ENCODE measurements at regions not wholly inside any gene's neighbourhood (a gene's known extent, or its start where the extent isn't known, plus 50 kb on each side); places are given as distances from the start of the nearest gene placed in this dataset.
A peak's percentile ranks its signal among the peaks of the same experiment; 100 is the strongest.

GRCh38 chr5:68725905-68726683 is 367.7 kb upstream of the SLC30A5 start:
- Histone ChIP-seq H3K4me2 (peak overlapping the region in 5 of 11 experiments; percentile 12 to 34 (median 24); a peak in 5 of 22 replicates), H3K36me3 (no peaks in the 10 kb centered on the region), H3K9ac (no peak overlapping the region), H3K27ac (no peak overlapping the region), H4K20me1 (no peaks in the 10 kb centered on the region), H3K4me1 (peaks cover 0 to 5% (median 0%) of the 10 kb centered on the region in 10 experiments; a peak in 1 of 20 replicates), H3K9me3 (replicated peaks in 1 of 11) (peaks cover 14 to 30% (median 24%) of the 10 kb centered on the region in 11 experiments; a peak in 19 of 22 replicates), H3K4me3 (no peak overlapping the region), H3K27me3 (no peaks in the 10 kb centered on the region)
- TF ChIP-seq Cebpa-rat (IDR thresholded peaks at IDR 0.05) = no peak

GRCh38 chr5:68727931-68728330 is 365.9 kb upstream of the SLC30A5 start:
- TF ChIP-seq Cebpa-rat (IDR thresholded peaks at IDR 0.05) = no peak
- peaks cover under 1 to 12% (median 8%) of the 10 kb centered on the region in 11 experiments; a peak in 17 of 22 replicates for H3K9me3 ChIP-seq (replicated peaks in 1 of 11)
- no peak overlapping the region for H3K27ac ChIP-seq
- no peak overlapping the region for H3K9ac ChIP-seq
- no peak overlapping the region for H3K4me2 ChIP-seq
- H4K20me1 ChIP-seq = no peaks in the 10 kb centered on the region
- peaks cover 0 to 5% (median 0%) of the 10 kb centered on the region in 10 experiments; a peak in 1 of 20 replicates for H3K4me1 ChIP-seq
- no peaks in the 10 kb centered on the region for H3K27me3 ChIP-seq
- H3K4me3 ChIP-seq = no peak overlapping the region
- H3K36me3 ChIP-seq = no peaks in the 10 kb centered on the region

- H3K4me1 ChIP-seq = peaks cover 0 to 5% (median 0%) of the 10 kb centered on the region in 10 experiments; a peak in 1 of 20 replicates
- no peak overlapping the region for H3K27ac ChIP-seq
- TF ChIP-seq Cebpa-rat (IDR thresholded peaks at IDR 0.05) = no peak
- no peak overlapping the region for H3K4me3 ChIP-seq
- H3K9ac ChIP-seq = no peak overlapping the region
- no peaks in the 10 kb centered on the region for H4K20me1 ChIP-seq
- H3K4me2 ChIP-seq = no peak overlapping the region
- no peaks in the 10 kb centered on the region for H3K27me3 ChIP-seq
- H3K9me3 ChIP-seq (replicated peaks in 1 of 11) = no peaks in the 10 kb centered on the region
- H3K36me3 ChIP-seq = no peaks in the 10 kb centered on the region
Measured at GRCh38 chr5:68729678-68730077, 364.1 kb upstream of the SLC30A5 start.

- no peak overlapping the region for H3K27ac ChIP-seq
- no peak overlapping the region for H3K4me3 ChIP-seq
- TF ChIP-seq Cebpa-rat (IDR thresholded peaks at IDR 0.05) = no peak
Measured at GRCh38 chr5:68730220-68730978, 363.4 kb upstream of the SLC30A5 start.

GRCh38 chr5:68730979-68731654 is 362.7 kb upstream of the SLC30A5 start:
- Histone ChIP-seq H3K4me2 (no peak overlapping the region), H3K27ac (no peak overlapping the region), H3K9me3 (replicated peaks in 1 of 11) (no peaks in the 10 kb centered on the region)

More at GRCh38 chr5:68730220-68730978, 363.4 kb upstream of the SLC30A5 start:
- Histone ChIP-seq H3K36me3 (no peaks in the 10 kb centered on the region), H3K4me2 (no peak overlapping the region), H3K9ac (no peak overlapping the region), H4K20me1 (no peaks in the 10 kb centered on the region), H3K9me3 (replicated peaks in 1 of 11) (no peaks in the 10 kb centered on the region), H3K4me1 (peaks cover 0 to 5% (median 0%) of the 10 kb centered on the region in 10 experiments; a peak in 1 of 20 replicates), H3K27me3 (no peaks in the 10 kb centered on the region)

GRCh38 chr5:68732251-68732650 is 361.6 kb upstream of the SLC30A5 start:
- Histone ChIP-seq H3K9me3 (replicated peaks in 1 of 11) (no peaks in the 10 kb centered on the region), H3K4me1 (no peaks in the 10 kb centered on the region), H3K4me2 (no peak overlapping the region), H4K20me1 (no peaks in the 10 kb centered on the region), H3K9ac (no peak overlapping the region), H3K36me3 (no peaks in the 10 kb centered on the region), H3K27ac (no peak overlapping the region), H3K27me3 (peaks cover 0 to 7% (median 0%) of the 10 kb centered on the region in 11 experiments; a peak in 3 of 22 replicates), H3K4me3 (no peak overlapping the region)
- no peak for TF ChIP-seq Cebpa-rat (IDR thresholded peaks at IDR 0.05)

More at GRCh38 chr5:68730979-68731654, 362.7 kb upstream of the SLC30A5 start:
- no peaks in the 10 kb centered on the region for H3K27me3 ChIP-seq
- H3K36me3 ChIP-seq = no peaks in the 10 kb centered on the region
- peaks cover 0 to 3% (median 0%) of the 10 kb centered on the region in 10 experiments; a peak in 1 of 20 replicates for H3K4me1 ChIP-seq
- no peak for TF ChIP-seq Cebpa-rat (IDR thresholded peaks at IDR 0.05)
- no peak overlapping the region for H3K4me3 ChIP-seq
- no peaks in the 10 kb centered on the region for H4K20me1 ChIP-seq
- H3K9ac ChIP-seq = no peak overlapping the region

- Histone ChIP-seq H4K20me1 (no peaks in the 10 kb centered on the region), H3K4me1 (peaks cover 0 to 7% (median 5%) of the 10 kb centered on the region in 10 experiments; a peak in 11 of 20 replicates), H3K9ac (no peak overlapping the region), H3K27ac (no peak overlapping the region), H3K27me3 (peaks cover 0 to 21% (median 7%) of the 10 kb centered on the region in 11 experiments; a peak in 12 of 22 replicates), H3K4me2 (no peak overlapping the region), H3K36me3 (no peaks in the 10 kb centered on the region), H3K9me3 (replicated peaks in 1 of 11) (no peaks in the 10 kb centered on the region), H3K4me3 (no peak overlapping the region)
- no peak for TF ChIP-seq Cebpa-rat (IDR thresholded peaks at IDR 0.05)
Measured at GRCh38 chr5:68734781-68735180, 359.0 kb upstream of the SLC30A5 start.

- Histone ChIP-seq H3K4me1 (peaks cover 0 to 15% (median 9%) of the 10 kb centered on the region in 10 experiments; a peak in 11 of 20 replicates), H4K20me1 (no peaks in the 10 kb centered on the region), H3K27ac (no peak overlapping the region), H3K4me3 (no peak overlapping the region), H3K9me3 (replicated peaks in 1 of 11) (no peaks in the 10 kb centered on the region), H3K4me2 (no peak overlapping the region), H3K27me3 (peaks cover 0 to 34% (median 18%) of the 10 kb centered on the region in 11 experiments; a peak in 16 of 22 replicates), H3K9ac (no peak overlapping the region), H3K36me3 (no peaks in the 10 kb centered on the region)
- TF ChIP-seq Cebpa-rat (IDR thresholded peaks at IDR 0.05) = no peak
Measured at GRCh38 chr5:68738236-68738635, 355.6 kb upstream of the SLC30A5 start.

GRCh38 chr5:68738841-68739240 is 355.0 kb upstream of the SLC30A5 start:
- H3K4me2 ChIP-seq = no peak overlapping the region
- no peak for TF ChIP-seq Cebpa-rat (IDR thresholded peaks at IDR 0.05)

More at GRCh38 chr5:68738841-68739240, 355.0 kb upstream of the SLC30A5 start:
- Histone ChIP-seq H3K4me3 (no peak overlapping the region), H3K36me3 (no peaks in the 10 kb centered on the region), H3K9ac (no peak overlapping the region), H4K20me1 (no peaks in the 10 kb centered on the region), H3K27me3 (peaks cover 0 to 34% (median 18%) of the 10 kb centered on the region in 11 experiments; a peak in 16 of 22 replicates), H3K27ac (no peak overlapping the region), H3K4me1 (peaks cover 0 to 15% (median 9%) of the 10 kb centered on the region in 10 experiments; a peak in 11 of 20 replicates), H3K9me3 (replicated peaks in 1 of 11) (no peaks in the 10 kb centered on the region)

All from BLaER1 treated with 17β-estradiol and CSF1 and Interleukin-3, amounts not matched to agents 10 nM and 100 nM (cell line).